CD4-positive, alpha-beta T cell treated with Interleukin-17A for 4 hours (primary cell): ENCODE measurements at regions not wholly inside any gene's neighbourhood (a gene's known extent, or its start where the extent isn't known, plus 50 kb on each side); places are given as distances from the start of the nearest gene placed in this dataset.

ENCODE experiments used
- DNase-seq: peaks from one replicate; pipeline ENCODE4 v3.0.0-alpha.2; 2020; ENCODE audit warnings: mixed read lengths

- DNase-seq = no peak
These were observed 201.4 kb downstream of the ZNF462 start for GRCh38 chr9:107064378-107064777.

- no peak for DNase-seq
These were observed 202.6 kb downstream of the ZNF462 start for GRCh38 chr9:107065549-107065948.

GRCh38 chr9:107067739-107068416 lies 204.9 kb downstream of the ZNF462 start:
- no peak for DNase-seq

- no peak for DNase-seq
These were observed 205.6 kb downstream of the ZNF462 start for GRCh38 chr9:107068581-107068980.

- no peak for DNase-seq
These were observed 207.6 kb downstream of the ZNF462 start for GRCh38 chr9:107070586-107070985.

GRCh38 chr9:107078061-107078460 lies 205.0 kb upstream of the RAD23B start:
- no peak for DNase-seq

- no peak for DNase-seq
These were observed 203.5 kb upstream of the RAD23B start for GRCh38 chr9:107079589-107079988.

GRCh38 chr9:107080130-107080529 lies 202.9 kb upstream of the RAD23B start:
- no peak for DNase-seq

- DNase-seq = no peak
These were observed 196.6 kb upstream of the RAD23B start for GRCh38 chr9:107086460-107086859.

- DNase-seq = no peak
These were observed 195.9 kb upstream of the RAD23B start for GRCh38 chr9:107087222-107087621.

- DNase-seq = no peak
These were observed 192.9 kb upstream of the RAD23B start for GRCh38 chr9:107090218-107090617.

GRCh38 chr9:107093365-107094060 lies 189.6 kb upstream of the RAD23B start:
- no peak for DNase-seq

GRCh38 chr9:107094370-107094769 lies 188.7 kb upstream of the RAD23B start:
- DNase-seq = no peak

GRCh38 chr9:107100591-107100990 lies 182.5 kb upstream of the RAD23B start:
- DNase-seq = no peak

- no peak for DNase-seq
These were observed 181.1 kb upstream of the RAD23B start for GRCh38 chr9:107102011-107102410.

- DNase-seq = no peak
These were observed 179.5 kb upstream of the RAD23B start for GRCh38 chr9:107103621-107104020.

- DNase-seq = no peak
These were observed 177.3 kb upstream of the RAD23B start for GRCh38 chr9:107105784-107106183.

- no peak for DNase-seq
These were observed 176.7 kb upstream of the RAD23B start for GRCh38 chr9:107106416-107106815.

GRCh38 chr9:107108342-107109130 lies 174.5 kb upstream of the RAD23B start:
- no peak for DNase-seq

- DNase-seq = no peak
These were observed 173.8 kb upstream of the RAD23B start for GRCh38 chr9:107109324-107109723.

GRCh38 chr9:107110153-107110552 lies 172.9 kb upstream of the RAD23B start:
- no peak for DNase-seq

GRCh38 chr9:107112707-107113243 lies 170.3 kb upstream of the RAD23B start:
- DNase-seq = no peak

- DNase-seq = no peak
These were observed 164.0 kb upstream of the RAD23B start for GRCh38 chr9:107118863-107119624.
